GM18499 (cell line): ENCODE measurements at regions not wholly inside any gene's neighbourhood (a gene's known extent, or its start where the extent isn't known, plus 50 kb on each side); places are given as distances from the start of the nearest gene placed in this dataset.

Experiments
- ATAC-seq: cut with Tn5 transposase; IDR thresholded peaks from one replicate; pipeline ENCODE4 v1.9.1; 2021; ENCODE audit warnings: moderate number of reproducible peaks; ENCODE audit not compliant: insufficient read depth, unreplicated experiment

DNA sequence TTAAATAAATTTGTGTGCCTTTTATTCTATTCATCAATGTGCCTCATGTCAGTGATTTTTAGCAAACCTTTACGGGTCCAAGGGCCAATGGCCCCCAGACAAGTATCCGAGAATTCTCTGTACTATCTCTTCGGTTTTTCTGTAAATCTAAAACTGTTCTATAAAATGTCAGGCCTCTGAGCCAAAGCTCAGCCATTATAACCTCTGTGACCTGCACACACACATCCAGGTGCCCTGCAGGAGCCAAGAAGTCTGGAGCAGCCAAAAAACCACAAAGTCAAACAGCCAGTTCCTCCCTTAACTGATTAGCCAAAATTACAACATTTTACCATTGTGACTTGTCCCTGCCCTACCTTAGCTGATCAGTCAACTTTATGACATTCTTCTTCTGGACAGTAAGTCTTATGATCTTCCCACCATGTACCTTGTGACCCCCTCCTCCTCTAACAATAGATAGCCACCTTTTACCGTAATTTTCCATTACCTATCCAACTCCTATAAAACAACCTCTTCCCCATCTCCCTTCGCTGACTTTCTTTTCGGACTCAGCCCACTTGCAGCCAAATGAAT, 363.8 kb downstream of the SEMA3D start:
- no peak for ATAC-seq

DNA sequence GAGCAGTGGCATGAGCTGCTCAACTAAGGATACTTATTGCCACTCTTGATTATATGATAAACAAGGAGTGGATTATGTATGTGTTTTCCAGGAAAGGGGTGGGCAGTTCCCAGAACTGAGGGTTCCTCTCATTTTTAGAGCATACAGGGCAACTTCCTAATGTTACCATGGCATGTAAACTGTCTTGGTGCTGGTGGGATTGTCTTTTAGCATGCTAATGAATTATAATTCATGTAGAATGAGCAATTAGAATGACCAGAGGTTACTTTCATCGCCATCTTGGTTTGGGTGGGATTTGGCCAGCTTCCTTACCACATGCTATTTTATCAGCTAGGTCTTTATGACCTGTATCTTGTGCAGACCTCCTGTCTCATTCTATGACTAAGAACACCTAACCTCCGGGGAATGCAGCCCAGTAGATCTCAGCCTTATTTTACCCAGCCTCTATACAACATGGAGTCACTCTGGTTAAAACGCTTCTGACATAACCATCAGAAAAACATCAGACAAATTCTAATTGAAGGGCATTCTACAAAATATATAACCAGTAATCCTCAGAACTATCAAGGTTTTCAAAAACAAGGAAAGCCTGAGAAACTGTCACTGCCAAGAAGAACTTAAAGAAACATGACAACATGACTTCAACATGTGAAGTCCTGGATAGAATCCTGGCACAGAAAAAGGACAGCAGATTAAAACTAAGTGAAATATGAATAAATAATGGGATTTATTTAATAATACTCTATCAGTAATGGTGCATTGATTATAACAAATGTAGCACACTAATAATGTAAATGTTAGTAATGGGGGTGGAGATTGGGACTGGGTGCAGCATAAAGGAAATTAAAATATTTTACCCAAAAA, 365.0 kb downstream of the SEMA3D start:
- ATAC-seq = no peak

DNA sequence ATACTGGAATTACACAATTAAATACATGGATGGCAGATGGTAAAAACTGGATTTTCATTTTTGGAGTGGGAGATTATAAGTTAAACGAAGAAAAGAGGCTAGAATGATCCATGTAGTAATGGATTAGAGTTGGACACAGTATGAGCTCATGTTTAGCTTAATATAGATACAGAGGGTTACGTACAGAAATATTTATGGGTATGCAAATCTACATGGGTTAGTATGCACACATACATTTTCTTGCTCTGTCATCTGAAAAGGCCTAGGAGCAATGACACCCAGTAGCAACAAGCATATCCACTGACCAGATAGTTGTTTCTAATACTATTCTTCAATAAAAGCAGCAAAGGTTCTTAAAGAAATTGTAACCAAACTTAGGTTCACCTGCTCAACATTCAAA, 366.4 kb downstream of the SEMA3D start:
- ATAC-seq = no peak

DNA sequence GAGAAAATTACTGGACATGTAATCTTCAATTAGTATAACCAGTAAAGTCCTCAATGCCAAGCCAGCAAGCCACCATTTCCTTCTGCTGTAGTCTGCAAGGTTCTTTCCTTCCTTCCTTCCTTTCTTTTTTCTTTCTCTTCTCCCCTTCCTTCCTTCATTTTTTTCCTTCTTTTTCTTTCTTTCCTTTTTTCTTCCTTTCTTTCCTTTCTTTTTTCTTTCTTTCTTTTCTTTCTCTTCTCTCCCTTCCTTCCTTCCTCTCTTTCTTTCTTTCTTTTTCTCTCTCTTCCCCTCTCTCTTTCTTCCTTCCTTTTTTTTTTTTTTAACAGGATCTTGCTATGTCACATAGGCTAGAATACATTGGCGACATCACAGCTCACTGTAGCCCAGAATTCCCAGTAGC, 369.8 kb downstream of the SEMA3D start:
- no peak for ATAC-seq

DNA sequence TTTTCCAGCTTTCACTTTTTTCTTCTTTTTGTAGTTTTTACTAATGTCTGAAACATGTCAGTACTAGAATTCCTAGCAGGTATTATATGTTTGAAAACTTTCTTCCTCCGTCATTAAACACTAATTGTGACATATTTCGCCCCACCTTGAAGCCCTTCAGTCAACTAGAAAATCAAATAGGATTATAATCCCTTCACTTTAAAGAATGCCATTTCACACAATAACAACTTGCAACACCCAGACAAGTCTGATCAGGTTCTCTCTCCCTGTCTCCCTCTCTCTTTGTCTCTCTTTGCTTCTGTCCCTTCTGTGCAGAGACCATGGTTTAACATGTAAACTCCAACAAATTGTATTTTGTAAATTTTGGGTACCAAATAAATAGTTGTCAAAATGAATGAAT, 373.5 kb downstream of the SEMA3D start:
- no peak for ATAC-seq

DNA sequence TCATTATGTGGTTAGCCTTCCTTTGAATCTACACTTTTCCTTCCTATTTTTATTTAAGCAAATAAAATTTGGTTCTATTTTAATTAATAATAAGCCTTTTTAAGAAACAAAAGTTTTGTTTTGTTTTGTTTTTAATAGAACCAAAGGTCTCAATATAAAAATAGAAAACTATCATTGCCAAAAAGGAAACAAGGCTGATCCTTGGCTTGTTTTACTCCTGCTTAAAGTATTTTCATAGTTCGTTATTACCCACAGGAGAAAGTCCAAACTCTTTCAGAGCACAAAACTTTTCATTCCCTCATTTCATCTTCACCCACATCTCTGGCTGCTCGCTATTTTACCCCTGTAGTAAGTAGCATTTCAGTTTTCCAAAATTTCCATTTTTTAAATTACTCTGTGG, 374.8 kb downstream of the SEMA3D start:
- ATAC-seq = no peak

DNA sequence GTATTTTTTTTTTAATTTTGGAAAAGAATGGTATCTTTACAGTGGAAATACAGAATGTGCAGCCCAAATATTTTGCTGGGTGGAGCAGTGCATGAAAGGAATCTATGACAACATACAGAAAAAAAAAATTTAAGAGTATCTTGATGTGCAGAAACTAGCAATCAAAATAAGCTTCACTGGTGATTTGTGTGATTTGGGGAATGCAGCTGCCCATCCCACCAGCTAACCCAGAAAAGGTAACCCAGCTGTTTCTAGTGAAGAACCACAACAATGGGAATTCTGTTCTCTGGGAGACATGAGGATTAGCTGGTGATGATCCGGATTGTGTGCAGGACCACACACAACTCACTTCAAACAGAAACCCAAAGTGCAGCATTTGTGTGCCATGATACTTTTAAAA, 375.5 kb downstream of the SEMA3D start:
- ATAC-seq = no peak

DNA sequence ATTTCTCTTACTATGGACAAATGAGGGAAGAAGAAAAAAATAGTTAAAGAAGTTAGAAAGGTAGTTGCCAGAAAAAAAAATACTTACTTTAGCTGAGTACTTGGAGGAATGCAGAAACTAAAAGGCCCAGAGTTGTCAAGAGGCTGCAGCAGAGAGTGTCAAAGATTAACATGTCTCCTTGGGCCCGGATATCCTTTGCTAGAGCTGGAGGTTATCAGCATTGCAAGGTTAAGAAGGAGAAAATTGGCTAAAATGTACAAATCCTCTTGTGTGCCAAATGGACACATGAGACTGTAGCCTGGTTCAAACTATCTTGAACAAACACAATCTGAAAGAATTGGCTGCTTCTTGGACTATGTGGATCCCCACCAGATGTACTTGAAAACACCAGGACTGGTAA, 377.0 kb downstream of the SEMA3D start:
- no peak for ATAC-seq

DNA sequence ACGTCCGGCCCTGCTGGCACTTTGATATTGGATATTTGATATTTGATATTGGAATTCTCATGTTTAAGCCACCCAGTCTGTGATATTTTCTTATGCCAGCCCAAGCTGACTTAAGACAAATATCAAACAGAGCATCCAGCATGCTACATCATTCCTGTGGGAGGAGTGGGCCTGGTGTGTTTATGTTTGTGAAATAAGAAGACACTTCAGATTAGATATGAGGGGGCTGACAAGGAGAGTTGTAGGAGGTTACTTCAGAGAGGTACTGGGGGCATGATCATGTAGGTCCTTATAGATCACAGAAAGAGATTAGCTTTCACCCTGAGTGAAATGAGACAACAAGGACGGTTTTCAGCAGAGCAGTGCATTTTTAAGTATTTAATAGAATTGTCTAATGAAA, 382.9 kb downstream of the SEMA3D start:
- ATAC-seq = no peak

DNA sequence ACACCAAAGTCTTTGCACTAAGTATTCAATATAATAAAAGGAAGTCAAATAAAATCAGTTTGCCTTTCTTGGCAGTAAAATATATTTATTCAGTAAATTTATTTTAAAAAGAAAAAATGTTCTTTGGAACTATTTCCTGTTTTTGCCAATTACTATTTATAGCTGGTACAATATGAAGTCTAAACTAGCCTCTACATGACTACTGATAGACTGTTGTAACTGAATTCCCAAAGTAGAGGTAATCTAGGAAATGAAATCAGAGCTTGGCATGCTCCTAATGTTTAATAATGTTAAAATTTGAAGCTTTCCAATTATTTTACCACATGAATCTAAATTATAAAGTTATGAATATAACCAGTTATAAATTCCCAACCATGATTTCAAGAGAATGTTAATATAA, 385.5 kb downstream of the SEMA3D start:
- no peak for ATAC-seq

DNA sequence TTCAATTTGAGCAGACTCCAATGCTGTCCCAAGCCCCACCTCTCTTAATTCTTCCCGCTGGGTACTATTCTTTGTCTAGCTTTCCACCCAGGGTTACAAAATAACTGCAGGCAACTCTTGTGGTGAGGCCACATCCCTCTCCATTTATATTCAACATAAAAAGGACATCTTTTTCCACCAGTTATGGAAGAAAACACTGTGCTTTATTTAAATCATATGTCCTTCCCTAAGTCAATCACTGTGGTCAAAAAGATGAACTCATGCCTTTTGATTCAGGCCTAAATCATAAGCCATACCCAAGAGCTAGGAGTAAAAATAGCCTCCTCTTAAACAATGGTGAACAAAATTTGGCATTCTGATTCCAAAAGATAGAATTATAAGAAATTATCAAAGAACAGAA, 386.0 kb downstream of the SEMA3D start:
- no peak for ATAC-seq

DNA sequence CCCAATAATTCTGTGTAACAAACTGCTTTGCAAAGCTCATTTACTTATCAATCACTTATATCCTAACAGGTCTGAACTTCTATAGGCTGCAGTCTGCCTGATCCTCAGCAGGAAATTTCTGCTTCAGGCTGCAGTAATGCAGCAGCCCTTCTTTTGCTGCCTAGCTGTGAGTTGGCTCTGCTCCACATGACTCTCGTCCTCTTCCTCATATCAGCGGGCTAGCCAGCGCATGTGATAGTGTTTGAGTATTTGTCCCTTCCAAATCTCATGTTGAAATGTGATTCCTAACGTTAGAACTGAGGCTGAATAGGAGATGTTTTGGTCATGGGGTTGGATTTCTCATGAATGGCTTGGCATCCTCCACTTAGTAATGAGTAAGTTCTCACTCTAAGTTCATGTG, 387.8 kb downstream of the SEMA3D start:
- no peak for ATAC-seq

DNA sequence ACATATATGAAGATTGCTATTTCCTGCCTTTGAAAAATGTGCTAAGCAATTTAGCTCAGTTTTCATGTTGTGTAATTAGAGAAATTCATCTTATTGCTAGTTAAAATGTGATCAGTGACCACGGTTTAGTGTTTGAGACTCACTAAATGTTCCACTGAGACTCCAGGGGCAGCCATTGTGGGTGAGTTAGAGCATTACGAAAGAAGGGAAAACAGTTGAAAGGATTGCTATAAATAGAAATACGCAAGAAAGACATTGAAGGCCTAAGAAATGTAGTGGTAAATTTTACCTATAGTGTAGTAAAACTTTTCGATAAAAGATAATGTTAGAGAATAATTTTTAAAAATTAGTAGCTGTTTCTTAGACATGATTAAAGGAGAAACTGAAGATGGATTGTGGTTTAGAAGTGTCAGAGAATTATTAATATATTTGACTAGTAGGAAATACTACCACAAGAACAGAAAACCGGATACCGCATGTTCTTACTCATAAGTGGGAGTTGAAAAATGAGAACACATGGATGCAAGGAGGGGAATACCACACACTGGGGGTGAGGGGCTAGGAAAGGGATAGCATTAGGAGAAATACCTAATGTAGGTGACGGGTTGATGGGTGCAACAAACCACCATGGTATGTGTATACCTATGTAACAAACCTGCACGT, 394.5 kb downstream of the SEMA3D start:
- ATAC-seq = no peak

DNA sequence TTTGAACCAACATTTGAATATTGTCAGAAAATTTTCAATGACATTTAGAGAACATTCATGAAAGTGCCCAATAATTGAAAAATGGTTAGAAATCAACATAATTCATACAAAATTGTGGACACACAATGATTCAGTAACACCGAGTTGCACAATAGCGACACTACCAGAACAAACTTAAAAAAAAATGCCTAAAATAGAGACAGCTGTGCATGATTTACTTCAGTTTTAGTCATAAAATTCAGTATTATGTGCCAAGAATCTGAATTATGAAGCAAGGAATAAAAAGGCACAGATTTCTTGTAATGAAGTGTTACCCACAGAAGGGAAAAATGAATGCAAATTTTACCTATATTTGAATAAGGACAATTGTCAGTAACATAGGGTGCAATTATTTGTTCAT, 396.0 kb downstream of the SEMA3D start:
- ATAC-seq = no peak

DNA sequence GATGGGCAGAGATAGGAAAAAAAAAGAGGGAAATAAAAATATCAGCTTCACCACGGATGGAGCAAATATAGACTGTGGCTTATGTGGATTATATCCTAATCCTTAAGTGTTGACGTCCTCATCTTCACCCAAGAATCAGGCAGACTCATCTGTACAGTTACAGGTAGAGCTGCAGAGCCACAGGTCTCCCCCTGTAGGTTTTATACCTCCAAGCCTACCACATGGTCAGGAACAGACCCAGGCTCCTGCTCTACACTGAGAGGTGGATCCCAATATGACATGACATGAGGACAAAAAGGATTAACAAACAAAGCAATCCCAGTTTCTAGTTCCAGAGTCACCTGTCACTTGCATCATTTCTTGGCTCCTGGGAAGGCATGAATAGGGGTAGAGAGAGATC, 400.8 kb downstream of the SEMA3D start:
- ATAC-seq = no peak

DNA sequence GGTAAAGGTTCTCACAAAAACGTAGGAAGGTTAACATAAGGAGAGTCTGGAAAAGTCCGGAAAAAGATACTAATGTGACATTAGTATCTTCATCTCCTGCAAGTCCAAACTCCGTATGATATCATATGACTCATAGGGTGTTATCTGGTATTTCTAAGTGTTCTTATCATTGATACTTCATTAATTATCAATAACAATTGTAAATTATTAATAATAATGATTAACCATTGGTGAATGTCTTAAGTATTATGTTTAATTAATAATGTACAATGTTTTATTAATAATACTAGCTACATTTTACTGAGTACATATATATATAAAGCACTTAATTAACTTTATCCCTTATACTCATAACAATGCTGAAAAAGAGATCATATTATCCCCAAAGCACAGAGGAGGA, 402.4 kb downstream of the SEMA3D start:
- no peak for ATAC-seq

DNA sequence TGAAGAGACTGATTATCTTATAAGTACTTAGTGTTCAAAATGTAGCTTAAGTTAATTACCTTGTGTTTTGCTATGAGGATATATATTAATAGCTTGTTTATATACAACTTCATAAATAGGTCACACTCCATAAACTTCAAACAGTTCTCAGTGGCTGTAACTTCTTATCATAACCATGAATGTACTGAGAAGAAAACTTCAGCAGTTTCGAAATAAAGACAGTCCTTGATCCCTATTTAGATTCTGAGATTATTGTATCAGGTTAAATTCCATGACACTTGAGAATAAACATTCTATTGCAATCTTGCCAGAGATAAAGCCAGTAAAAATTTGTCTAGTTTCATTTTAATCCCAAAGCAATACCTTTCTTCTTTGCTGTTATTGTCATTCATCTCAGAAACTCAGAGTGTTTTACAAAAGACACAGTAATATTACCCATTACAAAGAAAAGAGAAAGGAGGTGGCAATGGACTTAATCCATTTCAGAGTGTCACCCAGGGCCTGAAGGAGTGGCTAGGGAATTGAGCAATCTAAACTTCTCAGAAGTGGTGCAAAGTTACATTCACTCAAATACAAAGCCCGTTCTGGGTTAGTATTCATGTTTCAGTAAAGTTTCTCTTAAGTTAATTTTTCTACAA, 403.6 kb downstream of the SEMA3D start:
- no peak for ATAC-seq

DNA sequence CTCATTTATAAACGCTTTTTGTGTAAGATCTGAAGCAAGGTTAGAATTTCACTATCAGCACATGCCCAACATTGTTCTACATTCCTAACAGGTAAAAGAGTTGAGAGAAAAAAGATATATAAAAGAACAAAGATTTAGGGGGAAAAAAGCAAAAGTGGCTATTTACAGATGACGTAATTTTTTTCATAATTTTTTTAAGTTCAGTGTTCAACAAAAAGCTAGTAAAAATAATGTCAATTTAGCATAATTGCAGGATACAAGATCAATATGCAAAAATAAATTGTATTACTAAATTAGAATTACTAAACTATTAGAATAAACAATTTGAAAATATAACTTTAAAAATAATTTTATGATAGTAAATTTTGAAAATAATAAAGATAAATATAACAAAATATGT, 405.0 kb downstream of the SEMA3D start:
- ATAC-seq = no peak

DNA sequence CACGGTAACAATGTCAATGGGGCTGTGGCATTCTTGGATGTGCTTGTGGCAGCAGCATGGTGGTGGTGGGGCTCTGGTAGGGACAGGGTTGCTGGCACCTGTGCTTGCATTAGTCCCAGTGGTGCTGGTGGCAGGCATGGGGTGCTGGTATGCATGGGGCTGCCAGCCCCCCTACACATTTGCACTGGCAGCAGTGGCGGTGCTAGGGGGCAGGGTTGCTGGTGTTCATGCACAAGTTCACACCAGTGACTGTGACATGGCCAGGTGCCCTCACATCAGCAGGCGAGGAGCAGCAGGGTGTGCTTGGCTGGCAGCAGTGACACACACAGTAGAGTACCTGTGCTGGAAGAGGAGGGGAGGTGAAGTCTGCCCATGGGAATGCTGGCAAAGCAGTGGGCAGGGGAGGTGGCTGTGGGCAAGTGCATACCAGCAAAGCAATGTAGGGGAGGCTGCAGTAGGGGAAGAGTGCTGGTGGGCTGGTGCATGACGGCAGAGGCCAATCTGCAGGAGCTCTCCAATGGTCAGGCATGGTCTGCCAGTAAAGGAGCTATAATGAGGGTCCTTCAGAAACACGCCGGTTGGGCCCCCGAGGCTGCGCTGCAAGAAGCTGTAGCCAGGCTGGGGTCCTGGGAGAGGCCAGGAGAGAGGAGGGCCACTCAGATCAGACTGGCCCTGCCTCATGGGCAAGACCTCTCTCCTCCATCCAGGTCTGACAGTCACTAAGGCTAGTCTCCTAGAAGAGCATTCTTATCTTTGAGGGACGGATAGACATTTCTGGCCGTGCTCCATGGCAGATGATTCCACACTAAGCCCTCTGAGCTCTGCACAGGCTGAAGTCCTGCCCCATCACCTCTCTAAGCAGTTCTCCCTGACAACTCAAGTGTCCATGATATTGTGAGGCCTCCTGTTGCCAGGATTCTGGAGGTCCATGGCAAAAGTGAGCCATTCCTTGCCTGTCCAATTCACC, 406.4 kb downstream of the SEMA3D start:
- ATAC-seq = no peak

DNA sequence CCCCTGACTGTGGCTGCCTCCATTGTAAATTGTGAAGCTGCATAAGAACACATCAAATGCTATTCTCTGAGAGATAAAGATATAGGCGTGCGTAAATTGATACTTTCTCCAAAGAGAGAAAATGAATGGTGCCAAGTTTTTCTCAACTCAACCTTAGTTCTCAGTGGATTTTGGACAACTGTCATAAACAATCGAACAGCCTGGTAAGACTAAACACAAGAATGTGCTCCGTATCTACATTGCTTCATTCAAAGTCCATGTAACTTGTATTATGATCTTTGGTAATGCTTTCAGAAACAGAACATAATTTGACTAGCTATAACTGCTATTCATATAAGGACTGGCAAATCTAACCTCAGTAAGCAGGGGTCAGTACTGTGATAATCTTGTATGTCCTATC, 429.1 kb downstream of the SEMA3D start:
- no peak for ATAC-seq
